ENCODE measurements at regions not wholly inside any gene's neighbourhood (a gene's known extent, or its start where the extent isn't known, plus 50 kb on each side); places are given as distances from the start of the nearest gene placed in this dataset.
A peak's percentile ranks its signal among the peaks of the same experiment; 100 is the strongest.

GRCh38 chr2:199216253-199216652 lies 241.5 kb downstream of the SATB2 start:
- no peak for TF ChIP-seq CTCF (IDR thresholded peaks at IDR 0.05; ENCODE audit: low read depth, low read length)
- no peak overlapping the region for H3K4me3 ChIP-seq (replicated peaks in 1 of 2; ENCODE audit: low read depth in 2 of 2, low read length in 2 of 2)
- DNase-seq (ENCODE audit: low read depth in 2 of 2), result no peak

- DNase-seq (ENCODE audit: low read depth in 2 of 2), result no peak
- TF ChIP-seq CTCF (IDR thresholded peaks at IDR 0.05; ENCODE audit: low read depth, low read length), result no peak
Observed at GRCh38 chr2:199207011-199207410, 250.7 kb downstream of the SATB2 start.

GRCh38 chr2:199206536-199206935 lies 251.2 kb downstream of the SATB2 start:
- no peak overlapping the region for H3K4me3 ChIP-seq (replicated peaks in 1 of 2; ENCODE audit: low read depth in 2 of 2, low read length in 2 of 2)
- DNase-seq (ENCODE audit: low read depth in 2 of 2), result no peak
- TF ChIP-seq CTCF (IDR thresholded peaks at IDR 0.05; ENCODE audit: low read depth, low read length), result no peak

More at GRCh38 chr2:199207011-199207410, 250.7 kb downstream of the SATB2 start:
- no peak overlapping the region for H3K4me3 ChIP-seq (replicated peaks in 1 of 2; ENCODE audit: low read depth in 2 of 2, low read length in 2 of 2)

- DNase-seq (ENCODE audit: low read depth in 2 of 2), result no peak
- H3K4me3 ChIP-seq (replicated peaks in 1 of 2; ENCODE audit: low read depth in 2 of 2, low read length in 2 of 2), result no peak overlapping the region
- TF ChIP-seq CTCF (IDR thresholded peaks at IDR 0.05; ENCODE audit: low read depth, low read length), result no peak
Observed at GRCh38 chr2:199202964-199203363, 254.8 kb downstream of the SATB2 start.

- TF ChIP-seq CTCF (IDR thresholded peaks at IDR 0.05; ENCODE audit: low read depth, low read length), result no peak
- DNase-seq (ENCODE audit: low read depth in 2 of 2), result no peak
- no peak overlapping the region for H3K4me3 ChIP-seq (replicated peaks in 1 of 2; ENCODE audit: low read depth in 2 of 2, low read length in 2 of 2)
Observed at GRCh38 chr2:199201539-199201938, 256.2 kb downstream of the SATB2 start.

- TF ChIP-seq CTCF (IDR thresholded peaks at IDR 0.05; ENCODE audit: low read depth, low read length), result no peak
- no peak overlapping the region for H3K4me3 ChIP-seq (replicated peaks in 1 of 2; ENCODE audit: low read depth in 2 of 2, low read length in 2 of 2)
- DNase-seq (ENCODE audit: low read depth in 2 of 2), result no peak
Observed at GRCh38 chr2:199199797-199200196, 257.9 kb downstream of the SATB2 start.

- peak in 1 of 2 donors; percentile 2 for DNase-seq (ENCODE audit: low read depth in 2 of 2)
- TF ChIP-seq CTCF (IDR thresholded peaks at IDR 0.05; ENCODE audit: low read depth, low read length), result no peak
- H3K4me3 ChIP-seq (replicated peaks in 1 of 2; ENCODE audit: low read depth in 2 of 2, low read length in 2 of 2), result no peak overlapping the region
Observed at GRCh38 chr2:199197448-199197847, 260.3 kb downstream of the SATB2 start.
